Spleen (tissue), 11 donors: ENCODE measurements at regions not wholly inside any gene's neighbourhood (a gene's known extent, or its start where the extent isn't known, plus 50 kb on each side); places are given as distances from the start of the nearest gene placed in this dataset.

Experiments used
- DNase-seq: peaks from one replicate; pipeline ENCODE4 v3.0.0-alpha.2; 2020
- H3K27ac ChIP-seq, 8 donors: fragments of 200-600 bp; sonication (generic) in 7 of 8; 1 replicate in 4 of 8; 2 replicates in 4 of 8; pipeline versions ENCODE4 v1.5.0 to v1.8.0; 2016 to 2021; ENCODE audit warnings: inconsistent platforms in 4 of 8, mild to moderate bottlenecking in 4 of 8, moderate library complexity in 1 of 8
- H3K27me3 ChIP-seq, 7 donors: fragments of 200-600 bp; sonication (generic) in 6 of 7; replicated peaks in 1 of 7; 1 replicate in 4 of 7; 2 replicates in 3 of 7; pipeline versions ENCODE4 v1.5.0 to v1.8.0; 2016 to 2021; ENCODE audit warnings: inconsistent platforms in 3 of 7, mild to moderate bottlenecking in 1 of 7
- H3K36me3 ChIP-seq, 6 donors: fragments of 200-600 bp; sonication (generic) in 5 of 6; 1 replicate in 4 of 6; 2 replicates in 2 of 6; pipeline versions ENCODE4 v1.5.0 to v1.8.0; 2016 to 2021; ENCODE audit warnings: inconsistent platforms in 2 of 6
- H3K4me1 ChIP-seq, 6 donors: fragments of 200-600 bp; sonication (generic) in 5 of 6; 1 replicate in 3 of 6; 2 replicates in 3 of 6; pipeline versions ENCODE4 v1.5.0 to v1.8.0; 2016 to 2021; ENCODE audit warnings: inconsistent platforms in 3 of 6
- H3K4me3 ChIP-seq, 8 donors: fragments of 200-600 bp; sonication (generic) in 7 of 8; 1 replicate in 4 of 8; 2 replicates in 4 of 8; pipeline versions ENCODE4 v1.5.0 to v1.8.0; 2016 to 2021; ENCODE audit warnings: inconsistent platforms in 4 of 8, mild to moderate bottlenecking in 4 of 8, moderate library complexity in 2 of 8
- H3K9me3 ChIP-seq, 8 donors: fragments of 200-600 bp; sonication (generic) in 7 of 8; 1 replicate in 4 of 8; 2 replicates in 4 of 8; pipeline versions ENCODE4 v1.5.0 to v1.8.0; 2016 to 2021; ENCODE audit warnings: inconsistent platforms in 4 of 8
- CTCF ChIP-seq, 11 experiments: fragments of 200-600 bp in 7 of 11; fragments of 450-650 bp in 4 of 11; sonication (generic) in 4 of 11; IDR thresholded peaks in 8 of 11; conservative IDR thresholded peaks in 3 of 11; 1 replicate in 7 of 11; 2 replicates in 4 of 11; pipeline versions ENCODE4 v1.4.0 to v1.8.0; 2016 to 2021; ENCODE audit warnings: antibody characterized with exemption in 11 of 11, inconsistent platforms in 4 of 11, mild to moderate bottlenecking in 1 of 11
- POLR2A ChIP-seq, 3 donors: fragments of 450-650 bp; IDR thresholded peaks; one replicate each; pipeline ENCODE4 v1.5.1; 2017; ENCODE audit warnings: antibody characterized with exemption in 3 of 3, mild to moderate bottlenecking in 1 of 3
- POLR2AphosphoS5 ChIP-seq, 3 donors: sonication (generic); formaldehyde crosslinking; IDR thresholded peaks; one replicate each; pipeline ENCODE4 v1.5.1; 2017; ENCODE audit warnings: antibody characterized with exemption in 3 of 3
- WGBS, 5 donors: extraction: QIAGEN DNeasy Blood & Tissue Kit in 3 of 5; methylation state at CpG; one replicate each; pipeline versions ENCODE4 v1.1.5 to v1.1.7; 2013 to 2018; 5-methylcytosine and 5-hydroxymethylcytosine counted together
- intact Hi-C: fragments of 100-400 bp; cut with DNase I; formaldehyde crosslinking; loops from one replicate; pipeline ENCODE4 v1.15.0; 2023; ENCODE audit warnings: low total_unique reads
- donor health status: healthy with polysubstance abuse.
- donor health status: DM: no; HTN: no; CAD: no; lungs with moderate emphysema.
- donor health status: DM: no; HTN: no; CAD: no.
- donor health status: Bipolar disorder and iron deficiency.
- donor health status: healthy.
- donor health status: DM: no; HTN: no; CAD: no.
- donor health status: DM: yes; HTN: yes; CAD: no.

- Histone ChIP-seq H3K4me1 (no peaks in the 10 kb centered on the region), H3K4me3 (no peak overlapping the region), H3K36me3 (no peaks in the 10 kb centered on the region), H3K27me3 (peaks cover 0 to 24% (median 0%) of the 10 kb centered on the region in 7 donors), H3K9me3 (no peaks in the 10 kb centered on the region), H3K27ac (no peak overlapping the region)
- WGBS, 5 donors, result 67 to 76% (median 73%) methylated on average over 5 of the region's 5 CpGs
- TF ChIP-seq CTCF (IDR thresholded peaks at IDR 0.05 in 8 of 11, conservative IDR thresholded peaks at IDR 0.05 in 3 of 11) (no peak), POLR2AphosphoS5 (IDR thresholded peaks at IDR 0.05) (no peak), POLR2A (IDR thresholded peaks at IDR 0.05) (no peak)
- intact Hi-C loops, result no loop called here
- DNase-seq, result no peak
Observed at GRCh38 chr2:118737684-118738083, 109.8 kb downstream of the EN1 start.

GRCh38 chr2:118732432-118732831 is 115.0 kb downstream of the EN1 start:
- Histone ChIP-seq H3K9me3 (peaks cover 0 to 11% (median 4%) of the 10 kb centered on the region in 8 donors), H3K27ac (no peak overlapping the region), H3K4me1 (no peaks in the 10 kb centered on the region), H3K27me3 (peaks cover 0 to 4% (median 0%) of the 10 kb centered on the region in 7 donors), H3K36me3 (no peaks in the 10 kb centered on the region), H3K4me3 (no peak overlapping the region)
- intact Hi-C loops, result no loop called here
- DNase-seq, result no peak
- WGBS, 5 donors, result 70 to 87% (median 80%) methylated on average over 3 of the region's 3 CpGs
- TF ChIP-seq POLR2A (IDR thresholded peaks at IDR 0.05) (no peak), CTCF (IDR thresholded peaks at IDR 0.05 in 8 of 11, conservative IDR thresholded peaks at IDR 0.05 in 3 of 11) (no peak), POLR2AphosphoS5 (IDR thresholded peaks at IDR 0.05) (no peak)

- TF ChIP-seq CTCF (IDR thresholded peaks at IDR 0.05 in 8 of 11, conservative IDR thresholded peaks at IDR 0.05 in 3 of 11) (no peak), POLR2A (IDR thresholded peaks at IDR 0.05) (no peak), POLR2AphosphoS5 (IDR thresholded peaks at IDR 0.05) (no peak)
- Histone ChIP-seq H3K36me3 (no peaks in the 10 kb centered on the region), H3K4me3 (no peak overlapping the region)
Observed at GRCh38 chr2:118731413-118731812, 116.0 kb downstream of the EN1 start.

DNA sequence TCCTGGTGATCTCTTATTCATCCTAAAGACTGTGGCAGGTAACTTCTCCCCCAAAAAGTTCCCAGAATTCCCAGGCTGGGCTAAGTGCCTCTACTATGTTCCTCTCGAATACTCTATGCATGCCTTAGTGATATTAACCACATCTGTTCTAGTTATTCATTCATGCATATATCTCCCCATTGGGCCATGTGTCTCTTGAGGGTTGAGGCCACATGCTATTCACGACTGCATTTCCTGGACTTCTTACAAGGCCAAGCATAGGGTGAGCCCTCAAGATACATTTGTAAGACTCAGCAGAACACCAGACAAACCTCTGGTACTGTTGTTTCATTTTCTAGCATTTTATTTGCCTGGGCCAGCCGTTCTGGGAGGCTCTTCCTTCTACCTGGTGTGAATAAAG is 117.0 kb downstream of the EN1 start:
- TF ChIP-seq POLR2A (IDR thresholded peaks at IDR 0.05), result no peak
- TF ChIP-seq POLR2AphosphoS5 (IDR thresholded peaks at IDR 0.05), result no peak
- TF ChIP-seq CTCF (IDR thresholded peaks at IDR 0.05 in 8 of 11, conservative IDR thresholded peaks at IDR 0.05 in 3 of 11), result no peak
- peaks cover 0 to 12% (median 5%) of the 10 kb centered on the region in 8 donors for H3K9me3 ChIP-seq
- H3K27me3 ChIP-seq, result peaks cover 0 to 4% (median 0%) of the 10 kb centered on the region in 7 donors
- intact Hi-C loops, result no loop called here
- no peak for DNase-seq
- H3K4me3 ChIP-seq, result no peak overlapping the region
- 32 to 50% (median 42%) methylated on average over 3 of the region's 3 CpGs for WGBS, 5 donors
- no peaks in the 10 kb centered on the region for H3K36me3 ChIP-seq
- H3K4me1 ChIP-seq, result no peaks in the 10 kb centered on the region
- no peak overlapping the region for H3K27ac ChIP-seq

More at GRCh38 chr2:118731413-118731812, 116.0 kb downstream of the EN1 start:
- Histone ChIP-seq H3K9me3 (peaks cover 0 to 12% (median 5%) of the 10 kb centered on the region in 8 donors), H3K27ac (no peak overlapping the region), H3K4me1 (no peaks in the 10 kb centered on the region), H3K27me3 (peaks cover 0 to 4% (median 0%) of the 10 kb centered on the region in 7 donors)
- intact Hi-C loops, result no loop called here
- DNase-seq, result no peak
- 57 to 80% (median 63%) methylated on average over 1 of the region's 1 CpG for WGBS, 5 donors
